Right lobe of liver (tissue), 6 donors: ENCODE measurements at regions not wholly inside any gene's neighbourhood (a gene's known extent, or its start where the extent isn't known, plus 50 kb on each side); places are given as distances from the start of the nearest gene placed in this dataset.
"Not testable (repeated sequence)": the region's sequence is repeated elsewhere in the genome, so short reads cannot be mapped to it uniquely, and the experiment has no call there.

Source experiments
- ATAC-seq, 4 donors: fragments of 200-7000 bp; cut with Tn5 transposase; one replicate each; pipeline ENCODE4 v1.9.1; 2020; ENCODE audit warnings: mild to moderate bottlenecking in 4 of 4, moderate library complexity in 4 of 4
- DNase-seq, 3 donors: peaks; one replicate each; pipeline ENCODE4 v3.0.0-alpha.2; 2020
- H3K27ac ChIP-seq, 3 donors: fragments of 200-600 bp; one replicate each; pipeline ENCODE4 v1.8.0; 2022
- H3K27me3 ChIP-seq, 2 donors: fragments of 200-600 bp; one replicate each; pipeline ENCODE4 v1.8.0; 2022
- H3K36me3 ChIP-seq, 4 donors: fragments of 200-600 bp; sonication (generic) in 1 of 4; one replicate each; pipeline versions ENCODE4 v1.5.1 to v1.8.0; 2017 to 2022; ENCODE audit warnings: control low read depth in 1 of 4
- H3K4me1 ChIP-seq, 4 donors: fragments of 200-600 bp; sonication (generic) in 1 of 4; one replicate each; pipeline versions ENCODE4 v1.5.1 to v1.8.0; 2017 to 2022; ENCODE audit warnings: control low read depth in 1 of 4
- H3K4me3 ChIP-seq, 3 donors: fragments of 200-600 bp; one replicate each; pipeline ENCODE4 v1.8.0; 2022
- H3K9me3 ChIP-seq, 4 donors: fragments of 200-600 bp; sonication (generic) in 1 of 4; one replicate each; pipeline versions ENCODE4 v1.5.1 to v1.8.0; 2017 to 2022; ENCODE audit warnings: control low read depth in 1 of 4
- CTCF ChIP-seq, 4 donors: fragments of 200-600 bp in 3 of 4; fragments of 450-650 bp in 1 of 4; IDR thresholded peaks; one replicate each; pipeline versions ENCODE4 v1.5.1 to v1.8.0; 2016 to 2022; ENCODE audit warnings: antibody characterized with exemption in 4 of 4, mild to moderate bottlenecking in 2 of 4
- POLR2A ChIP-seq: fragments of 450-650 bp; IDR thresholded peaks from one replicate; pipeline ENCODE4 v1.6.1; 2017; ENCODE audit warnings: antibody characterized with exemption, mild to moderate bottlenecking
- WGBS: methylation state at CpG from one replicate; pipeline ENCODE4 v1.1.6; 2018; ENCODE audit warnings: low coverage, low lambda C conversion rate; ENCODE audit not compliant: insufficient coverage; ENCODE audit errors: missing lambda C conversion rate; 5-methylcytosine and 5-hydroxymethylcytosine counted together
- intact Hi-C, 2 donors: fragments of 100-400 bp; cut with DNase I; formaldehyde crosslinking; loops; one replicate each; pipeline versions ENCODE4 v1.11.2 to v1.14.1; 2022
- donor health status: DM: no; HTN: yes; CAD: no.
- donor health status: DM: no; HTN: no; CAD: no.
- donor health status: DM: no; HTN: no; CAD: no.
- donor health status: DM: no; HTN: yes; CAD: no.
- donor health status: DM: no; HTN: yes; CAD: no.

GRCh38 chr5:3456121-3456681 lies 139.4 kb upstream of the IRX1 start:
- DNase-seq, result no peak
- TF ChIP-seq POLR2A (no peak), CTCF (IDR thresholded peaks at IDR 0.05) (no peak)
- intact Hi-C loops, result no loop called here
- no peaks in the 10 kb centered on the region for H3K36me3 ChIP-seq
- 69% methylated on average over 7 of the region's 14 CpGs for WGBS
- no peak overlapping the region for H3K4me3 ChIP-seq
- no peaks in the 10 kb centered on the region for H3K27me3 ChIP-seq
- H3K9me3 ChIP-seq, result no peaks in the 10 kb centered on the region
- no peaks in the 10 kb centered on the region for H3K4me1 ChIP-seq
- no peak overlapping the region for H3K27ac ChIP-seq
- ATAC-seq, result peak in 1 of 4 donors; percentile 16

GRCh38 chr5:3454028-3454427 lies 141.6 kb upstream of the IRX1 start:
- H3K4me3 ChIP-seq, intact Hi-C loops, H3K4me1 ChIP-seq, DNase-seq, ATAC-seq, H3K27me3 ChIP-seq, H3K27ac ChIP-seq, H3K36me3 ChIP-seq, H3K9me3 ChIP-seq: not testable (repeated sequence)
- WGBS, result 80% methylated on average over 14 of the region's 27 CpGs

- no peak for DNase-seq
- no peaks in the 10 kb centered on the region for H3K9me3 ChIP-seq
- no peaks in the 10 kb centered on the region for H3K36me3 ChIP-seq
- no peaks in the 10 kb centered on the region for H3K27me3 ChIP-seq
- H3K4me3 ChIP-seq, result no peak overlapping the region
- ATAC-seq, result no peak
- WGBS, result 64% methylated on average over 7 of the region's 7 CpGs
- intact Hi-C loops, result no loop called here
- H3K4me1 ChIP-seq, result no peaks in the 10 kb centered on the region
- no peak overlapping the region for H3K27ac ChIP-seq
- TF ChIP-seq CTCF (IDR thresholded peaks at IDR 0.05), result no peak
- no peak for TF ChIP-seq POLR2A
These were observed 143.0 kb upstream of the IRX1 start for GRCh38 chr5:3452622-3453021.

- intact Hi-C loops, result no loop called here
These were observed 143.7 kb upstream of the IRX1 start for GRCh38 chr5:3451961-3452360.

GRCh38 chr5:3449481-3449880 lies 146.2 kb upstream of the IRX1 start:
- Histone ChIP-seq H3K27me3 (no peaks in the 10 kb centered on the region), H3K4me1 (no peaks in the 10 kb centered on the region), H3K27ac (no peak overlapping the region), H3K36me3 (no peaks in the 10 kb centered on the region), H3K9me3 (no peaks in the 10 kb centered on the region), H3K4me3 (no peak overlapping the region)
- DNase-seq, result no peak
- intact Hi-C loops, result no loop called here
- 48% methylated on average over 3 of the region's 4 CpGs for WGBS
- ATAC-seq, result no peak
- TF ChIP-seq CTCF (IDR thresholded peaks at IDR 0.05), result no peak
- no peak for TF ChIP-seq POLR2A

More at GRCh38 chr5:3451961-3452360, 143.7 kb upstream of the IRX1 start:
- Histone ChIP-seq H3K36me3 (no peaks in the 10 kb centered on the region), H3K27ac (no peak overlapping the region), H3K27me3 (no peaks in the 10 kb centered on the region), H3K4me3 (no peak overlapping the region), H3K4me1 (no peaks in the 10 kb centered on the region), H3K9me3 (no peaks in the 10 kb centered on the region)
- ATAC-seq, result no peak
- WGBS, result 33% methylated on average over 3 of the region's 10 CpGs
- no peak for DNase-seq
- TF ChIP-seq CTCF (IDR thresholded peaks at IDR 0.05) (no peak), POLR2A (no peak)
